GM23338 (cell line): ENCODE measurements at regions not wholly inside any gene's neighbourhood (a gene's known extent, or its start where the extent isn't known, plus 50 kb on each side); places are given as distances from the start of the nearest gene placed in this dataset.

Experiments used
- ATAC-seq: fragments of 200-7000 bp; cut with Tn5 transposase; 3 replicates; pipeline ENCODE4 v1.9.1; 2020
- DNase-seq: peaks from one replicate; pipeline ENCODE4 v3.0.0-alpha.2; 2015; ENCODE audit warnings: low spot score
- H2AFZ ChIP-seq: fragments of 200-600 bp; sonication (generic); 2 replicates; pipeline ENCODE4 v1.8.0; 2016; ENCODE audit warnings: antibody characterized with exemption, mild to moderate bottlenecking, moderate library complexity
- H3F3A ChIP-seq: fragments of 200-600 bp; sonication (generic); replicated peaks from 2 replicates; pipeline ENCODE4 v1.8.0; 2017; ENCODE audit warnings: antibody characterized with exemption, mixed run types, low read depth
- H3K27ac ChIP-seq: fragments of 200-600 bp; sonication (generic); 2 replicates; pipeline ENCODE4 v1.6.1; 2016; ENCODE audit warnings: low read depth
- H3K27me3 ChIP-seq: fragments of 200-600 bp; sonication (generic); 2 replicates; pipeline ENCODE4 v1.8.0; 2016; ENCODE audit warnings: mild to moderate bottlenecking, mixed run types, moderate library complexity; ENCODE audit not compliant: insufficient read depth
- H3K36me3 ChIP-seq: fragments of 200-600 bp; sonication (generic); 2 replicates; pipeline ENCODE4 v1.8.0; 2016; ENCODE audit warnings: mild to moderate bottlenecking; ENCODE audit not compliant: insufficient read depth
- H3K4me1 ChIP-seq: fragments of 200-600 bp; sonication (generic); 2 replicates; pipeline ENCODE4 v1.8.0; 2016; ENCODE audit warnings: mild to moderate bottlenecking, moderate library complexity; ENCODE audit not compliant: insufficient read depth
- H3K4me2 ChIP-seq: fragments of 200-600 bp; sonication (generic); 2 replicates; pipeline ENCODE4 v1.7.1; 2017; ENCODE audit warnings: mixed run types
- H3K4me3 ChIP-seq: fragments of 200-600 bp; sonication (generic); 2 replicates; pipeline ENCODE4 v1.6.1; 2016; ENCODE audit warnings: mixed run types
- H3K79me2 ChIP-seq: fragments of 200-600 bp; sonication (generic); replicated peaks from 2 replicates; pipeline ENCODE4 v1.8.0; 2017; ENCODE audit warnings: mild to moderate bottlenecking; ENCODE audit not compliant: insufficient read depth
- H3K9me2 ChIP-seq: fragments of 200-600 bp; sonication (generic); 2 replicates; pipeline ENCODE4 v1.8.0; 2017; ENCODE audit not compliant: insufficient read depth
- H4K20me1 ChIP-seq: fragments of 200-600 bp; sonication (generic); replicated peaks from 2 replicates; pipeline ENCODE4 v1.8.0; 2017; ENCODE audit warnings: mild to moderate bottlenecking; ENCODE audit not compliant: insufficient read depth
- H3K27ac Mint-ChIP-seq: 2 replicates; pipeline ENCODE4 v1.8.0; 2020; ENCODE audit warnings: inconsistent platforms, mild to moderate bottlenecking, moderate library complexity, mixed read lengths
- H3K27me3 Mint-ChIP-seq: 3 replicates; pipeline ENCODE4 v1.8.0; 2022; ENCODE audit warnings: low read depth, mild to moderate bottlenecking, moderate library complexity, mixed read lengths, inconsistent platforms; ENCODE audit not compliant: insufficient read depth, poor library complexity
- H3K36me3 Mint-ChIP-seq: 3 replicates; pipeline ENCODE4 v1.8.0; 2021; ENCODE audit warnings: low read depth, mild to moderate bottlenecking, inconsistent platforms, moderate library complexity, mixed read lengths
- H3K4me1 Mint-ChIP-seq: 3 replicates; pipeline ENCODE4 v1.8.0; 2020; ENCODE audit warnings: mild to moderate bottlenecking, inconsistent platforms, mixed read lengths
- H3K4me3 Mint-ChIP-seq: 3 replicates; pipeline ENCODE4 v1.8.0; 2021; ENCODE audit warnings: moderate library complexity, mild to moderate bottlenecking, inconsistent platforms, mixed read lengths
- H3K9me3 Mint-ChIP-seq: 3 replicates; pipeline ENCODE4 v1.8.0; 2020; ENCODE audit warnings: moderate library complexity, mild to moderate bottlenecking, inconsistent platforms, mixed read lengths
- CREB1 ChIP-seq: fragments of 250-450 bp; sonication (Bioruptor Pico); IDR thresholded peaks from 2 replicates; pipeline ENCODE4 v1.5.0; 2020; ENCODE audit warnings: low read depth, mild to moderate bottlenecking, moderate library complexity
- CTCF ChIP-seq, 2 experiments: fragments of 200-600 bp in 1 of 2; sonication (generic) in 1 of 2; conservative IDR thresholded peaks; 2 replicates each; pipeline versions ENCODE4 v1.5.1 to v1.6.1; 2016 to 2017; ENCODE audit warnings: antibody characterized with exemption in 2 of 2, low read depth in 2 of 2, mild to moderate bottlenecking in 2 of 2, moderate library complexity in 1 of 2
- ETS1 ChIP-seq: IDR thresholded peaks from 2 replicates; pipeline ENCODE4 v1.6.1; 2016; ENCODE audit warnings: antibody characterized with exemption
- EZH2 ChIP-seq: fragments of 200-600 bp; sonication (generic); IDR thresholded peaks from one replicate; pipeline ENCODE4 v1.8.0; 2017; ENCODE audit warnings: antibody characterized with exemption, mild to moderate bottlenecking, low read depth; ENCODE audit not compliant: unreplicated experiment
- JUNB ChIP-seq: IDR thresholded peaks from one replicate; pipeline ENCODE4 v1.6.1; 2016; ENCODE audit warnings: antibody characterized with exemption; ENCODE audit not compliant: unreplicated experiment
- REST ChIP-seq: IDR thresholded peaks from one replicate; pipeline ENCODE4 v1.6.1; 2018; ENCODE audit warnings: antibody characterized with exemption; ENCODE audit not compliant: unreplicated experiment
- STAT1 ChIP-seq: IDR thresholded peaks from one replicate; pipeline ENCODE4 v1.6.1; 2016; ENCODE audit warnings: antibody characterized with exemption; ENCODE audit not compliant: unreplicated experiment
- ZNF114 ChIP-seq: fragments of 250-450 bp; sonication (Bioruptor Pico); IDR thresholded peaks from 2 replicates; pipeline ENCODE4 v1.5.0; 2020; ENCODE audit warnings: mild to moderate bottlenecking, moderate library complexity
- ZNF331 ChIP-seq: fragments of 250-450 bp; sonication (Bioruptor Pico); IDR thresholded peaks from 2 replicates; pipeline ENCODE4 v1.5.0; 2020; ENCODE audit warnings: low read depth, mild to moderate bottlenecking, moderate library complexity
- ZNF462 ChIP-seq: fragments of 250-450 bp; sonication (Bioruptor Pico); IDR thresholded peaks from 2 replicates; pipeline ENCODE4 v1.5.0; 2020; ENCODE audit warnings: mild to moderate bottlenecking, moderate library complexity

GRCh38 chr17:77027271-77027889, 113.4 kb upstream of the SEC14L1 start:
- H3K4me3 ChIP-seq = no peak overlapping the region
- ATAC-seq (no peak), DNase-seq (no peak)
- no peaks in the 10 kb centered on the region for H3K4me1 ChIP-seq
- H3K36me3 ChIP-seq = no peaks in the 10 kb centered on the region
- no peaks in the 10 kb centered on the region for H3F3A ChIP-seq
- no peaks in the 10 kb centered on the region for H3K79me2 ChIP-seq
- no peak overlapping the region for H3K4me2 ChIP-seq
- H2AFZ ChIP-seq = no peak overlapping the region
- H3K27ac ChIP-seq = no peak overlapping the region
- no peak for TF ChIP-seq STAT1
- TF ChIP-seq CTCF (conservative IDR thresholded peaks at IDR 0.05; ENCODE audit: low read depth in 2 of 2) = no peak
- TF ChIP-seq ETS1 = no peak
- no peak for TF ChIP-seq JUNB
- TF ChIP-seq EZH2 = no peak
- TF ChIP-seq ZNF462 (CRISPR knock-in tag) = no peak
- TF ChIP-seq CREB1 (CRISPR knock-in tag) = no peak
- TF ChIP-seq REST = no peak
- no peak for TF ChIP-seq ZNF114 (CRISPR knock-in tag)
- TF ChIP-seq ZNF331 (CRISPR knock-in tag) = no peak
- Mint-ChIP-seq H3K9me3 (peaks cover 11% of the 10 kb centered on the region), H3K36me3 (no peaks in the 10 kb centered on the region), H3K27ac (no peak overlapping the region), H3K27me3 (peaks cover 2% of the 10 kb centered on the region), H3K4me3 (no peak overlapping the region), H3K4me1 (no peaks in the 10 kb centered on the region)
- H3K27me3 ChIP-seq = no peaks in the 10 kb centered on the region
- no peaks in the 10 kb centered on the region for H4K20me1 ChIP-seq
- H3K9me2 ChIP-seq = no peaks in the 10 kb centered on the region
